NCI-H526 treated with DMSO at 0.1 percent for 48 hours (cell line): ENCODE measurements at regions not wholly inside any gene's neighbourhood (a gene's known extent, or its start where the extent isn't known, plus 50 kb on each side); places are given as distances from the start of the nearest gene placed in this dataset.
"Not testable (repeated sequence)": the region's sequence is repeated elsewhere in the genome, so short reads cannot be mapped to it uniquely, and the experiment has no call there.

ENCODE experiments used
- DNase-seq: peaks from one replicate; lab custom pipeline; 2025; lab: John Stamatoyannopoulos, UW

DNA sequence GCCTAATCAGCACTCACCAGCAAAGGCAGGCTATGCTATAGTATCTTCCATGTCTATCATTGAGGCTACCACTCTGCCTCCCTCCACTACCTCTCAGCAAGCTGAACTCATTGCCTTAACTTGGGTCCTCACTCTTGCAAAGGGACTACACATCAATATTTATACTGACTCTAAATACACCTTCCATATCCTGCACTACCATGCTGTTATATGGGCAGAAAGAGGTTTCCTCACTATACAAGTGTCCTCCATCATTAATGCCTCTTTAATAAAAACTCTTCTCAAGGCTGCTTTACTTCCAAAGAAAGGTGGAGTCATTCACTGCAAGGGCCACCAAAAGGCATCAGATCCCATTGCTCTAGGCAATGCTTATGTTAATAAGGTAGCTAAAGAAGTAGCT lies 669.3 kb upstream of the USP15 start:
- not testable (repeated sequence) for DNase-seq

- no peak for DNase-seq
Observed at GRCh38 chr12:61610143-61610542, 650.1 kb upstream of the USP15 start.

- no peak for DNase-seq
Observed at GRCh38 chr12:61629702-61630101, 630.5 kb upstream of the USP15 start.

DNA sequence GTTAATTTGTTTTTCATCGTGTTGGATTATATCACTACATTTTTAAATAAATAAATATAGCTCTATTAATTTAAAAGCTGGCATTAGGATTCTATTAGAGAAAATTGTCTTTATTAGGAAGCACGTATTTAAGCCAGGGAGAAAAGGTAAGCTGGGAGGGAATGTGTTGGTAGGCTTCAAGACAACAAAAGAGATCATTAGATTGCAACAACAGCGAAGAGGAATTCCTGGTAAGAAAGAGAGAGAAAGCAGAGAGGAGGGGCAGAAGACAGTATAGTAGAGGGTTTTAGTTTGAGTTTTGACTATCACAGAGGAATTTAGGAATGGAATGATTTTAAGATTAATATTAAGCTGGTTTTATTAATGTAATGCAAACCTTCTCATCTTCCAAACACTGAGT lies 613.6 kb upstream of the USP15 start:
- DNase-seq = no peak

DNA sequence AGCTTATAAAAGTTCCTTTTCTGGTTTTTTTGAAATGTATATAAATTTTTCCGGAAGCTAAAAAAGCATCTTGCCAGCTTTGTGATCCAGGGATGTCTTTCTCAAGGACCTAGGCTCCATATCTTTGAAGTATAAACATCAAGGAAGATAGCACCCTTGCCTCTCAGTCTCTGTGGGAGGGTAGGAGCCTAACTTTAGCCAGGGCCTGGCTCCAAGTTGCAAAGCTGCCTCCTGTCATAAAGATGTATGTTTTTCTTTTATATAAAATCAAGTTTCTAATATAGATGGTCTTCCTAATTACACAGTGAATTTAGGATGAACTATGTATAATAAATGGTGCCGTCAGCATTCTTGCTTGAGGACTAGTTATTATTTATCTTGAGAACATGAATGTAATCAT lies 612.6 kb upstream of the USP15 start:
- DNase-seq = no peak

DNA sequence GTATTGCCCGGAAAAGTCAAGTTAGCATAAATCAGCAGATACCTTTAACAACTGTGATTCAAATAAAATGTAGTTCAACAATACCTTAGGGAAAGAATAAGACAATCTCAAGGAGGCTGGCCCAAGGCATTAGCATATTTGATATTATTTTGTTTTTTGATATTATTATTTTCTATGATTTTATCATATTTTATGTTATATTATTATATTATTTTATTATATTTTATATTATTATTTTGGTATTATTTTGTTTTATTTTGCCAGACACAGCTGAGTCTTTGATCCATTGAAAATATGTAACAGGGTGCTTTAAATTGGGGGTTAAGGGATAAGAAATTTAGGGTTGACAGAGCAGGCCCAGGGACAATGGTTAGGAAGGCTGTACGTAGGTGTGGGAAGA lies 607.9 kb upstream of the USP15 start:
- DNase-seq = no peak

DNA sequence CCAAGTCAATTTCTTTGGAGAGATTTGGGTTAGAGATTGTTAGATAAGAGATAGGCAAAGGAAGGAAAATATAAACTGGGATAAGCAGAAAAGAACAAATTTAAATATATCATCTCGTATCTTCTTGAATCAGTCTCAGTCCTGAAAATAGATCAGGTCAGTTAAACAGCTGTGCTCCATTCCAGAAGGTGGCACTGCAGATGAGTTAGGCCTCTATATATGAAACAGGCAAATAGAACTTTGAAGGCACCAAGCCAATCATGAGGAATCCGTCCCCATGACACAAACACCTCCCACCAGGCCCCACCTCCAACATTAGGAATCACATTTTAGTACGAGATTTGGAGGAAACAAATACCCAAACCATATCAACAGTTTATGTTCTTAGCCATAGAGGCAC lies 605.5 kb upstream of the USP15 start:
- no peak for DNase-seq

- no peak for DNase-seq
Observed at GRCh38 chr12:61655241-61655640, 605.0 kb upstream of the USP15 start.

DNA sequence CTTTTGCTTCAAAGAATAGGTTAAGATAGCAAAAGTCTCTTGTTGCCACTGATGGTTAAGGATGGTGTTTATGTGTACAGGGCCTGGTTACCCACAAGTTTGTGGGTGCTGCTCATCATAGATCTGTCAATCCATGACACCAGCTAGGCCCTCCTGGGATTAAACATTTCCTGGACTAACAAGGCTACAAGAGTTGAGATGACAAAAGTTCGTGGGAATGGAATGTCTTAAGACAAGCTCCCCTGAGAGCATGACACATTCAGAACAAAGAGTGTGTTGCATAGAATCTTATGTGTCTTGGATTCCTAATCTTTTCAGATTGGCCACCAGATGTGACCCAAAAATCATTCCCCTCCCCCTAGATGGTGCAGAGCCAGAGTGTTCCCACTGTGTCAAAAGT lies 592.5 kb upstream of the USP15 start:
- no peak for DNase-seq

- DNase-seq = no peak
Observed at GRCh38 chr12:61676520-61676919, 583.7 kb upstream of the USP15 start.

DNA sequence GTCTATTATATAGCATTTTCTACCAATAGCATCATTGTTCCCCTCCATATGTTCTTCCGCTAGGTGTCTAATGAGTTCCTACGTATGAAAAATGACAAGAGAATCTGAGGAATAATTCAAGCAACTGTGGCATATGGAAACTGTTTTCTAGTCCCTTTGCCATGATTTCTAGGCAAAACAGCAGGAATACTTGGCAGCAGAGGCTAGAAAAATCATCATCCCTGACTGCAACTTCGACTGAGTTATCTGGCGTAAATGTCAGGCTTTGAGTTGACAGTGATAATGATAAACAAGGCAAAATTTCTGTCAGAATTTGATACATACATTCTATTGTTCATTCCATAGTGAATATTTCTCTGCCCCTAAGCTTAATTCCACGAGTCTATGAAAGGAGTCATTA lies 572.8 kb upstream of the USP15 start:
- no peak for DNase-seq

DNA sequence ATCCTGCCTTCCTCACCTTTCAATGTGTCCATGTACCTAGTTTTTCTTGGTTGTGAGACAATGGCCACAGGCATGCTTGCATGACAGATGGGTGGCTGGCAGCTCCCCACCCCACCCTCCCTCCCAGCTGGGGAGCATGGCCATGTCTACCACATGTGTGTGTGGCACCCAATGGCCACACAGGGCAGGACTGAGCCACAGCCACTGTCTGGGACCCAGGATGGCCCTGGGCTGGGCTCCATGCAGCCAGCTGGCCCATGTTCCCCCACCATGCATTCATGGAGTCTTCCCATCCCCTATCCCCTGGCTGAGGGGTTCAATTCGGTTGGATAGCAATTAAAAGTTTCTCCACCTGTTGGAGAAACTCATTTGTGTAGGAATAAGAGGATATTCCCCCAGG lies 566.0 kb upstream of the USP15 start:
- DNase-seq = no peak

DNA sequence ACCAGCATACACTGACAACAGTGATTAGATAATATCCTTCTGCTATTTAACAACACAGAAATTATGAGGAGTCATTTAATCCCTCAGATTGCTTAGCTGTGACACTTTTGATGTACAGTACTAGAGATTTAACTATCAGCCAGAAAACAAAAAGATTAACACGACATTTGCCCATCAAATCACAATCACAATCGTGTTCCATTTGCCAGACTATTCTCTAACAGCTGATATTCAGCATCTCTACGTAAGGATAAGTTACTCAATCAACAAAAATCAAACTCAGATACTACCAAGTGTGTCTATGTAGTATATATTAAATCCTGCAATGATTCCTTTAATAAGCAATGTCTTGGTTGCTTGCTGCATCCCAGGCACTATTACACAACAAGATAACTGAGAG lies 558.7 kb upstream of the USP15 start:
- no peak for DNase-seq

- no peak for DNase-seq
Observed at GRCh38 chr12:61706783-61707182, 553.4 kb upstream of the USP15 start.

DNA sequence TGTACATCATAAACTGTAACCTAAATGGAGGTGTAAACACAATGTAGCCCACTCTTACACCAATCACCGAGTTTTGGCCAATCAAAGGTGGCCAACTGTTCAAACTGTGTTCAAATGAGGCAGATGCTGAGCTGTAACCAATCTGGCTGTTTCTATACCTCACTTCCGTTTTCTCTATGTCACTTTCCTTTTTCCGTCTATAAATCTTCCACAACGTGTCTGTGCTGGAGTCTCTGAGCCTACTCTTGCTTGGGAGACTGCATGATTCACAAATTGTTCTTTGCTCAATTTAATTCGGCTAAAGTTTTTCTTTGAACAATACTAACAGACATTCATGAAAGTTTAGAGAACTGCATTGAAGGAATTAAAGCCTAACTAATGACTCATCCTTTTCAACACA lies 547.1 kb upstream of the USP15 start:
- no peak for DNase-seq

GRCh38 chr12:61717986-61718385 lies 542.2 kb upstream of the USP15 start:
- DNase-seq = no peak

GRCh38 chr12:61739925-61740324 lies 520.3 kb upstream of the USP15 start:
- DNase-seq = no peak

- no peak for DNase-seq
Observed at GRCh38 chr12:61750604-61751003, 509.6 kb upstream of the USP15 start.

GRCh38 chr12:61754214-61754613 lies 506.0 kb upstream of the USP15 start:
- no peak for DNase-seq

DNA sequence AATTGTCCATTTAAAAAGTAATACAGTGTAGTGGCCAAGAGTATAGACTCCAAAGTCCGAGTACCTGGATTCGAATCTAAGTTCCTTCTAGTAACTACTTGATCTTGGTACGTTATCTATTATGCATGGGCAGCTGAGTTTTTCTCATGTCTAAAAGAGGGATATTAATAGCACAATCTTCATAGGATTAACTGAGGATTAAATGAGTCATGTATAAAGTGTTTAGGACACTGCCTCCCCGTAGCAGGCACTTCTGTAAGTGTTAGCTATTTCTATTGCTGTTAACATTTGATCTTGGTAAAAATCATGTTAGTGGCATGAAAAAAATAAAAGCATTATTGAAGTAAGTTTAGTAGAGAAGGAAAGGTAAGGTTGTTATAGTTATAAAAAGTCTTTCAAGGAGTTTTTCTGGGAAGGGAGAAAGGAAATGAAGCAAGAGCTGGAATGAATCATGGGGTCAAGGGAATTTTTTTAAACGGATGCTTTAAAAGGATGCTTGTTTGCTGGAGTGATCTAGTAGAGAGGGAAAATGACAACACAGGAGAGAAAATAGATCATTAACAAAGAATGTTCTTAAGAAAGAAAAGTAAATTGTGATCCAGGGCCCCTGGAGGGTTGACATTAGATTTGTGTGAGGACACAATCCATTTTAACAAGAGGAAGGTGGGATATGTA lies 502.2 kb upstream of the USP15 start:
- no peak for DNase-seq

DNA sequence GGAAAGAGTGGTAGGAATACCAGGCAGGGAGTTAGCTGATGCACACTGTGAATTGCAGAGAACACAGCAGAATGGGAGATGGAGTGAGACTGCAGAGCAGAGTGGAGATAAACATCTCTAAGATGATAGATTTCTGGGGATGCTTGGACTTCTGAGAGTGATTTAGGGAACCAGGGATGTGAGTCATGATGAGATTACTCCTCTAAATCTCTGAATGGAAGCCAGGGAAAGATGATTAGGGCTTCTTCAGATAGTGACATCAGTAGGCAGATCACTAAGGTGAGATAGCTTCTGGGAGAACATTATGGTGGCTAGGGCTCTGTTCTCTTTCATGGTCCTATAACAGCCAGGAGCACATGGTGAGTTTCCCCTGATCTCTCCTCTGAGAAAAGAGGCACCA lies 501.5 kb upstream of the USP15 start:
- no peak for DNase-seq

- DNase-seq = no peak
Observed at GRCh38 chr12:61765926-61766325, 494.3 kb upstream of the USP15 start.

GRCh38 chr12:61780435-61780834 lies 479.8 kb upstream of the USP15 start:
- no peak for DNase-seq

DNA sequence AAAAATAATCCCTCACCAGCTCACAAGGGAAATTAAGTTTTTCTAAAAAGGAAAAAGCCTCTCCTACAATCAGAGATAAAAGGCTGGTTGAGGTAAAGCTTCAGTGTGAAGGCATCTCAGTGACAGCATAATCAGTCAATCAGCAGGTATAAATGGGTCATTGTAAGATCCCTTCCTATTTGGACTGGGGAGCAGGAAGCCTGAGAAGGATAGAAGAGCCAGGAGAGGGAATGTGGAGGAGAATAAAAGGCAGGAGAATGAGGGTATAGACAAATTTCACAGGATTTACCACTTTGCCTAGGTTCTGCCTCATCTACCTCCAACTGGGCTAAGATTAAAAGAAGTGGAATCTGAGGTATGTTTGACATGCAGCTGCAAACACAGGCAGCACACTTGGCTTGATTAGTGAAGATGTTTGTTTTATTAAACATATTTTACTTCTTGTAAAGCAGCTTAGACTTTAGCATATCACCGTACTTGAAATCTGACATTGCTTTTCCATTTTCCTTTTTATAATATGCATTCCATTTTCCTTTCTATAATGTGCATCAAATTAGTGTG lies 479.1 kb upstream of the USP15 start:
- DNase-seq = no peak
